Vagina (tissue), 2 donors: ENCODE measurements at regions not wholly inside any gene's neighbourhood (a gene's known extent, or its start where the extent isn't known, plus 50 kb on each side); places are given as distances from the start of the nearest gene placed in this dataset.

Experiments
- POLR2A ChIP-seq, 2 donors: fragments of 450-650 bp; IDR thresholded peaks; one replicate each; pipeline ENCODE4 v1.6.1; 2017; ENCODE audit warnings: antibody characterized with exemption in 2 of 2, mild to moderate bottlenecking in 2 of 2, moderate library complexity in 2 of 2
- POLR2AphosphoS5 ChIP-seq, 2 donors: sonication (generic); formaldehyde crosslinking; IDR thresholded peaks; one replicate each; pipeline ENCODE4 v1.9.0; 2017; ENCODE audit warnings: antibody characterized with exemption in 2 of 2, mild to moderate bottlenecking in 2 of 2, low read depth in 1 of 2; ENCODE audit not compliant: insufficient read depth in 1 of 2
- TF ChIP-seq, protein P1 (sequence below), 3 experiments: fragments of 450-650 bp in 2 of 3; fragments of 200-600 bp in 1 of 3; sonication (generic) in 1 of 3; IDR thresholded peaks; one replicate each; pipeline ENCODE4 v1.5.1; 2017 to 2019; ENCODE audit warnings: antibody characterized with exemption in 3 of 3, mild to moderate bottlenecking in 2 of 3, moderate library complexity in 2 of 3

DNA sequence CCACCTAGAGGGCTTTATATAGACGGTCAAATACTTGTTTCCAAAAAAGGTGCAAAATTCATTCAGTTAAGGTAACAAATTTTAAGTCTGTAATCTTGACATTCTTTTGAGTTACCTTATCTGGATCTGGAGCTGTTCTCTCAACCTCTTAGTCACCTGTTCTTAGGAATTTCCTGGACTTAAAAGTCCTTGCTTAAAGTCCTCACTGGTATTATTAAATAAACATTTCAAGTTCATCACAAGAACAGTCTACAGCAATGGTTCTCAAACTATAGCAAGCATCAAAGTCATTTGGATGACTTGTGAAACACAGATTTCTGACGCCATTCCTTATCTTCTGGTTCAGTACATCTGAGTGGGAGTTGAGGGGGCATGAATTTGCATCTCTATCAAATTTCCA is 122.9 kb upstream of the GOLIM4 start:
- TF ChIP-seq POLR2A (IDR thresholded peaks at IDR 0.05) (no peak), POLR2AphosphoS5 (IDR thresholded peaks at IDR 0.05; ENCODE audit: insufficient read depth in 1 of 2, low read depth in 1 of 2) (no peak)
- TF ChIP-seq, protein P1, sequence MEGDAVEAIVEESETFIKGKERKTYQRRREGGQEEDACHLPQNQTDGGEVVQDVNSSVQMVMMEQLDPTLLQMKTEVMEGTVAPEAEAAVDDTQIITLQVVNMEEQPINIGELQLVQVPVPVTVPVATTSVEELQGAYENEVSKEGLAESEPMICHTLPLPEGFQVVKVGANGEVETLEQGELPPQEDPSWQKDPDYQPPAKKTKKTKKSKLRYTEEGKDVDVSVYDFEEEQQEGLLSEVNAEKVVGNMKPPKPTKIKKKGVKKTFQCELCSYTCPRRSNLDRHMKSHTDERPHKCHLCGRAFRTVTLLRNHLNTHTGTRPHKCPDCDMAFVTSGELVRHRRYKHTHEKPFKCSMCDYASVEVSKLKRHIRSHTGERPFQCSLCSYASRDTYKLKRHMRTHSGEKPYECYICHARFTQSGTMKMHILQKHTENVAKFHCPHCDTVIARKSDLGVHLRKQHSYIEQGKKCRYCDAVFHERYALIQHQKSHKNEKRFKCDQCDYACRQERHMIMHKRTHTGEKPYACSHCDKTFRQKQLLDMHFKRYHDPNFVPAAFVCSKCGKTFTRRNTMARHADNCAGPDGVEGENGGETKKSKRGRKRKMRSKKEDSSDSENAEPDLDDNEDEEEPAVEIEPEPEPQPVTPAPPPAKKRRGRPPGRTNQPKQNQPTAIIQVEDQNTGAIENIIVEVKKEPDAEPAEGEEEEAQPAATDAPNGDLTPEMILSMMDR (IDR thresholded peaks at IDR 0.05), result no peak
